ENCODE measurements at regions not wholly inside any gene's neighbourhood (a gene's known extent, or its start where the extent isn't known, plus 50 kb on each side); places are given as distances from the start of the nearest gene placed in this dataset.
A peak's percentile ranks its signal among the peaks of the same experiment; 100 is the strongest.

GRCh38 chr6:98546376-98546775 lies 288.0 kb upstream of the POU3F2 start:
- WGBS, 2 experiments (ENCODE audit: insufficient coverage in 1 of 2, insufficient read length in 1 of 2) = 67 to 85% methylated on average over 2 of the region's 2 CpGs
- H3K36me3 ChIP-seq (ENCODE audit: control insufficient read depth, insufficient read depth, low read length) = no peaks in the 10 kb centered on the region
- Mint-ChIP-seq H3K9me3 (no peaks in the 10 kb centered on the region), H3K36me3 (ENCODE audit: low read depth) (no peaks in the 10 kb centered on the region), H3K4me1 (peaks cover 22% of the 10 kb centered on the region), H3K27me3 (ENCODE audit: insufficient read depth) (no peaks in the 10 kb centered on the region), H3K4me3 (no peak overlapping the region), H3K27ac (no peak overlapping the region)
- H3K9me3 ChIP-seq (ENCODE audit: control insufficient read depth, low read length) = no peaks in the 10 kb centered on the region
- H3K4me1 ChIP-seq (ENCODE audit: control insufficient read depth, insufficient read depth, low read length) = no peaks in the 10 kb centered on the region
- peak overlapping the region; percentile 78 for H3K27ac ChIP-seq (ENCODE audit: low read depth, low read length)
- H3K4me3 ChIP-seq (ENCODE audit: low read length) = no peak overlapping the region
- no peaks in the 10 kb centered on the region for H3K27me3 ChIP-seq (ENCODE audit: control insufficient read depth, insufficient read depth, low read length, poor library complexity, severe bottlenecking)
- TF ChIP-seq, protein P1, sequence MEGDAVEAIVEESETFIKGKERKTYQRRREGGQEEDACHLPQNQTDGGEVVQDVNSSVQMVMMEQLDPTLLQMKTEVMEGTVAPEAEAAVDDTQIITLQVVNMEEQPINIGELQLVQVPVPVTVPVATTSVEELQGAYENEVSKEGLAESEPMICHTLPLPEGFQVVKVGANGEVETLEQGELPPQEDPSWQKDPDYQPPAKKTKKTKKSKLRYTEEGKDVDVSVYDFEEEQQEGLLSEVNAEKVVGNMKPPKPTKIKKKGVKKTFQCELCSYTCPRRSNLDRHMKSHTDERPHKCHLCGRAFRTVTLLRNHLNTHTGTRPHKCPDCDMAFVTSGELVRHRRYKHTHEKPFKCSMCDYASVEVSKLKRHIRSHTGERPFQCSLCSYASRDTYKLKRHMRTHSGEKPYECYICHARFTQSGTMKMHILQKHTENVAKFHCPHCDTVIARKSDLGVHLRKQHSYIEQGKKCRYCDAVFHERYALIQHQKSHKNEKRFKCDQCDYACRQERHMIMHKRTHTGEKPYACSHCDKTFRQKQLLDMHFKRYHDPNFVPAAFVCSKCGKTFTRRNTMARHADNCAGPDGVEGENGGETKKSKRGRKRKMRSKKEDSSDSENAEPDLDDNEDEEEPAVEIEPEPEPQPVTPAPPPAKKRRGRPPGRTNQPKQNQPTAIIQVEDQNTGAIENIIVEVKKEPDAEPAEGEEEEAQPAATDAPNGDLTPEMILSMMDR (conservative IDR thresholded peaks at IDR 0.05) = no peak
- H3K9ac ChIP-seq (ENCODE audit: extremely low read depth, low read length, poor library complexity, severe bottlenecking) = no peak overlapping the region
- no peak for DNase-seq

- H3K36me3 ChIP-seq (ENCODE audit: control insufficient read depth, insufficient read depth, low read length) = no peaks in the 10 kb centered on the region
- no peaks in the 10 kb centered on the region for H3K9me3 Mint-ChIP-seq
- whole genome bisulfite sequencing, 2 experiments (ENCODE audit: insufficient coverage in 1 of 2, insufficient read length in 1 of 2) = 84 to 89% methylated on average over 4 to 6 of the region's 6 CpGs
- peak overlapping the region; percentile 78 for H3K27ac ChIP-seq (ENCODE audit: low read depth, low read length)
- H3K27me3 ChIP-seq (ENCODE audit: control insufficient read depth, insufficient read depth, low read length, poor library complexity, severe bottlenecking) = no peaks in the 10 kb centered on the region
- peaks cover 18% of the 10 kb centered on the region for H3K4me1 Mint-ChIP-seq
- DNase-seq = no peak
- H3K27me3 Mint-ChIP-seq (ENCODE audit: insufficient read depth) = no peaks in the 10 kb centered on the region
- no peaks in the 10 kb centered on the region for H3K4me1 ChIP-seq (ENCODE audit: control insufficient read depth, insufficient read depth, low read length)
- TF ChIP-seq, protein P1 (conservative IDR thresholded peaks at IDR 0.05) = no peak
- no peak overlapping the region for H3K9ac ChIP-seq (ENCODE audit: extremely low read depth, low read length, poor library complexity, severe bottlenecking)
- no peaks in the 10 kb centered on the region for H3K36me3 Mint-ChIP-seq (ENCODE audit: low read depth)
- H3K27ac Mint-ChIP-seq = no peak overlapping the region
- H3K9me3 ChIP-seq (ENCODE audit: control insufficient read depth, low read length) = no peaks in the 10 kb centered on the region
- no peak overlapping the region for H3K4me3 ChIP-seq (ENCODE audit: low read length)
- H3K4me3 Mint-ChIP-seq = no peak overlapping the region
Measured at GRCh38 chr6:98547151-98547550, 287.2 kb upstream of the POU3F2 start.

GRCh38 chr6:98547634-98548033 lies 286.7 kb upstream of the POU3F2 start:
- Mint-ChIP-seq H3K36me3 (ENCODE audit: low read depth) (no peaks in the 10 kb centered on the region), H3K9me3 (no peaks in the 10 kb centered on the region), H3K27ac (no peak overlapping the region), H3K4me1 (peaks cover 13% of the 10 kb centered on the region), H3K4me3 (no peak overlapping the region), H3K27me3 (ENCODE audit: insufficient read depth) (no peaks in the 10 kb centered on the region)
- Histone ChIP-seq H3K27ac (ENCODE audit: low read depth, low read length) (peak overlapping the region; percentile 78), H3K4me1 (ENCODE audit: control insufficient read depth, insufficient read depth, low read length) (no peaks in the 10 kb centered on the region), H3K4me3 (ENCODE audit: low read length) (no peak overlapping the region), H3K9me3 (ENCODE audit: control insufficient read depth, low read length) (no peaks in the 10 kb centered on the region), H3K27me3 (ENCODE audit: control insufficient read depth, insufficient read depth, low read length, poor library complexity, severe bottlenecking) (no peaks in the 10 kb centered on the region), H3K9ac (ENCODE audit: extremely low read depth, low read length, poor library complexity, severe bottlenecking) (no peak overlapping the region), H3K36me3 (ENCODE audit: control insufficient read depth, insufficient read depth, low read length) (no peaks in the 10 kb centered on the region)
- 78 to 83% methylated on average over 4 to 5 of the region's 5 CpGs for WGBS, 2 experiments (ENCODE audit: insufficient coverage in 1 of 2, insufficient read length in 1 of 2)
- TF ChIP-seq, protein P1 (conservative IDR thresholded peaks at IDR 0.05) = no peak
- DNase-seq = no peak
